Caco-2 (cell line): ENCODE measurements at regions not wholly inside any gene's neighbourhood (a gene's known extent, or its start where the extent isn't known, plus 50 kb on each side); places are given as distances from the start of the nearest gene placed in this dataset.

Experiments used
- BruUV-seq: library from RNA; stranded (reverse); fragments of 400-500 nt; replicated peaks from 2 replicates; lab custom pipeline; 2021; lab: Mats Ljungman, UMichigan
- CTCF ChIA-PET: fragments of 300-600 bp; sonication (Branson Sonifier 250); formaldehyde crosslinking; loops from one replicate; lab custom pipeline; 2022; ENCODE audit warnings: antibody characterized with exemption; lab: Charles Lee
- POLR2A ChIA-PET: fragments of 300-600 bp; sonication (Branson Sonifier 250); formaldehyde crosslinking; loops from one replicate; lab custom pipeline; 2022; ENCODE audit warnings: antibody characterized with exemption; lab: Charles Lee
- DNase-seq, 2 experiments: peaks; one replicate each; pipeline versions ENCODE4 v3.0.0 to v3.0.0-alpha.2; 2020 to 2022
- H3K27me3 ChIP-seq: replicated peaks from 2 replicates; pipeline ENCODE4 v1.6.0; 2011; ENCODE audit warnings: low read length; ENCODE audit not compliant: control insufficient read depth, insufficient read depth
- H3K36me3 ChIP-seq: 2 replicates; pipeline ENCODE4 v1.5.1; 2011; ENCODE audit warnings: low read length; ENCODE audit not compliant: control insufficient read depth, insufficient read depth
- H3K4me1 ChIP-seq: fragments of 250-450 bp; sonication (Bioruptor Pico); 2 replicates; pipeline ENCODE4 v1.5.1; 2020; ENCODE audit warnings: mild to moderate bottlenecking
- H3K4me3 ChIP-seq: 2 replicates; pipeline ENCODE4 v1.5.1; 2011; ENCODE audit warnings: low read depth, mild to moderate bottlenecking, control low read depth, low read length
- H3K9me3 ChIP-seq: fragments of 250-450 bp; sonication (Bioruptor Pico); 2 replicates; pipeline ENCODE4 v1.5.1; 2020; ENCODE audit warnings: mild to moderate bottlenecking, moderate library complexity
- H3K27ac Mint-ChIP-seq: one replicate; pipeline ENCODE4 v1.8.0; 2022; ENCODE audit warnings: mixed read lengths; ENCODE audit not compliant: unreplicated experiment
- H3K27me3 Mint-ChIP-seq: one replicate; pipeline ENCODE4 v1.8.0; 2022; ENCODE audit warnings: mixed read lengths; ENCODE audit not compliant: insufficient read depth, unreplicated experiment
- H3K36me3 Mint-ChIP-seq: one replicate; pipeline ENCODE4 v1.8.0; 2022; ENCODE audit warnings: mild to moderate bottlenecking, mixed read lengths; ENCODE audit not compliant: insufficient read depth, unreplicated experiment
- H3K4me1 Mint-ChIP-seq: one replicate; pipeline ENCODE4 v1.8.0; 2022; ENCODE audit warnings: low read depth, mixed read lengths; ENCODE audit not compliant: unreplicated experiment
- H3K4me3 Mint-ChIP-seq: one replicate; pipeline ENCODE4 v1.8.0; 2022; ENCODE audit warnings: mild to moderate bottlenecking, moderate library complexity, mixed read lengths; ENCODE audit not compliant: unreplicated experiment
- H3K9me3 Mint-ChIP-seq: one replicate; pipeline ENCODE4 v1.8.0; 2022; ENCODE audit warnings: mixed read lengths; ENCODE audit not compliant: unreplicated experiment
- CTCF ChIP-seq, 2 experiments: fragments of 200-600 bp in 1 of 2; IDR thresholded peaks; 1 replicate in 1 of 2; 2 replicates in 1 of 2; pipeline versions ENCODE4 v1.5.1 to v1.8.0; 2011 to 2022; ENCODE audit warnings: antibody characterized with exemption in 1 of 2, control low read depth in 1 of 2, inconsistent platforms in 1 of 2, low read depth in 1 of 2, low read length in 1 of 2, mild to moderate bottlenecking in 1 of 2, moderate library complexity in 1 of 2; ENCODE audit not compliant: insufficient read depth in 1 of 2, severe bottlenecking in 1 of 2, unreplicated experiment in 1 of 2
- intact Hi-C: fragments of 100-400 bp; cut with micrococcal nuclease; formaldehyde crosslinking; loops from one replicate; pipeline ENCODE4 v1.10.0; 2022; ENCODE audit not compliant: unreplicated experiment

DNA sequence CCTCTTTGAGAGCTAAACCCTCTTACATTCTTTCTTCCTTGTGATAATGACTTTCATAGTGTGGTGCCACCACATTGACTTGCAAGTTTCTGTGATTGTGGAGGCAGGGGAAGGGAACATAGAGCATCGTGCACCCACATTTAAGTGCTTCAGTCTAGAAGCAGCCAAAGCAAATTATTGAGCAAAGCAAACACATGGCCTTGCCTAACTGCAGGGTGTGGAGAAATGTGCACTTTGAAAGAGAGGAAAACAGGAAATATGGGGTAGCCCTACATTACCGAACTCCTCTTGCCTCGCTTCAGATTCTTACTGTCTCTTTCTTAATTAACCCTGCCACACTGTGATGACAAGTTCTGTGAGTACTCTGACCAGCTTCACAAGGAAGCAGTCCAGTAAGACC, 814.6 kb downstream of the SLC4A3 start:
- H3K4me1 Mint-ChIP-seq: no peaks in the 10 kb centered on the region

GRCh38 chr2:220445429-220446105, 818.1 kb downstream of the SLC4A3 start:
- H3K9me3 ChIP-seq: no peaks in the 10 kb centered on the region
- Mint-ChIP-seq H3K27me3 (peaks cover 14% of the 10 kb centered on the region), H3K36me3 (no peaks in the 10 kb centered on the region), H3K4me3 (no peak overlapping the region), H3K4me1 (no peaks in the 10 kb centered on the region), H3K27ac (no peak overlapping the region), H3K9me3 (peaks cover 10% of the 10 kb centered on the region)
- H3K27me3 ChIP-seq: no peaks in the 10 kb centered on the region
- no peak for DNase-seq
- CTCF ChIA-PET: no interaction called here
- no peak for TF ChIP-seq CTCF (IDR thresholded peaks at IDR 0.05; ENCODE audit: insufficient read depth in 1 of 2, low read depth in 1 of 2, low read length in 1 of 2, severe bottlenecking in 1 of 2, unreplicated experiment in 1 of 2)
- H3K4me1 ChIP-seq: no peaks in the 10 kb centered on the region
- POLR2A ChIA-PET: no interaction called here
- intact Hi-C loops: no loop called here
- H3K36me3 ChIP-seq: no peaks in the 10 kb centered on the region
- H3K4me3 ChIP-seq: no peak overlapping the region
- no TSS peak for BruUV-seq

More for the DNA sequence above, 814.6 kb downstream of the SLC4A3 start:
- intact Hi-C loops: no loop called here
- Mint-ChIP-seq H3K27ac (no peak overlapping the region), H3K27me3 (peaks cover 18% of the 10 kb centered on the region), H3K9me3 (peaks cover 9% of the 10 kb centered on the region), H3K4me3 (no peak overlapping the region), H3K36me3 (no peaks in the 10 kb centered on the region)
- no peaks in the 10 kb centered on the region for H3K4me1 ChIP-seq
- H3K36me3 ChIP-seq: no peaks in the 10 kb centered on the region
- no peaks in the 10 kb centered on the region for H3K9me3 ChIP-seq
- no peaks in the 10 kb centered on the region for H3K27me3 ChIP-seq
- ChIA-PET CTCF (no interaction called here), POLR2A (no interaction called here)
- TF ChIP-seq CTCF (IDR thresholded peaks at IDR 0.05; ENCODE audit: insufficient read depth in 1 of 2, low read depth in 1 of 2, low read length in 1 of 2, severe bottlenecking in 1 of 2, unreplicated experiment in 1 of 2): no peak
- H3K4me3 ChIP-seq: no peak overlapping the region
- no TSS peak for BruUV-seq
- no peak for DNase-seq

DNA sequence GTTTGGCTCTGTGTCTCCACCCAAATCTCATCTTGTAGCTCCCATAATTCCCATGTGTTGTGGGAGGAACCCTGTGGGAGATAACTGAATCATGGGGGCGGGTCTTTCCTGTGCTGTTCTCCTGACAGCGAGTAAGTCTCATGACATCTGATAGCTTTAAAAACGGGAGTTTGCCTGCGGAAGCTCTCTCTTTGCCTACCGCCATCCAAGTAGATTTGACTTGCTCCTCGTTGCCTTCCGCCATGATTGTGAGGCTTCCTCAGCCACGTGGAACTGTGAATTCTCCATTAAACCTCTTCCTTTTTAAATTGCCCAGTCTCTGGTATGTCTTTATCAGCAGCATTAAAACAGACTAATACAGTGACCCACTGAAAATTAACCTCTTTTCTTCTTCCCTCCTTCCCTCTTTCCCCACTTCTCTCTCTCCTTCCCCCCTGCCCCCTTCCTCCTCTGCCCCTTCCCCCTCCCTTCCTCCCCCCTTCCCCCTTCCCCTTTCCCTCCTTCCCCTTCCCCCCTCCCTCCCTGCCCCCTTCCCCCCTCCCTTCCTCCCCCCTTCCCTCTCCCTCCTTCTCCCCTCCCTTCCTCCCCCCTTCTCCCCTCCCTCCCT, 818.8 kb downstream of the SLC4A3 start:
- Histone ChIP-seq H3K36me3 (no peaks in the 10 kb centered on the region), H3K27me3 (no peaks in the 10 kb centered on the region), H3K9me3 (no peaks in the 10 kb centered on the region), H3K4me3 (no peak overlapping the region), H3K4me1 (no peaks in the 10 kb centered on the region)
- H3K27me3 Mint-ChIP-seq: peaks cover 14% of the 10 kb centered on the region
- H3K4me3 Mint-ChIP-seq: no peak overlapping the region
- DNase-seq: no peak
- no TSS peak for BruUV-seq
- peaks cover 10% of the 10 kb centered on the region for H3K9me3 Mint-ChIP-seq
- intact Hi-C loops: no loop called here
- ChIA-PET CTCF (no interaction called here), POLR2A (no interaction called here)
- no peaks in the 10 kb centered on the region for H3K36me3 Mint-ChIP-seq
- no peaks in the 10 kb centered on the region for H3K4me1 Mint-ChIP-seq
- TF ChIP-seq CTCF (IDR thresholded peaks at IDR 0.05; ENCODE audit: insufficient read depth in 1 of 2, low read depth in 1 of 2, low read length in 1 of 2, severe bottlenecking in 1 of 2, unreplicated experiment in 1 of 2): no peak
- H3K27ac Mint-ChIP-seq: no peak overlapping the region
